GM19043 (cell line): ENCODE measurements at regions not wholly inside any gene's neighbourhood (a gene's known extent, or its start where the extent isn't known, plus 50 kb on each side); places are given as distances from the start of the nearest gene placed in this dataset.

Experiments used
- ATAC-seq: cut with Tn5 transposase; IDR thresholded peaks from one replicate; pipeline ENCODE4 v1.9.1; 2021; ENCODE audit warnings: low read depth; ENCODE audit not compliant: unreplicated experiment

DNA sequence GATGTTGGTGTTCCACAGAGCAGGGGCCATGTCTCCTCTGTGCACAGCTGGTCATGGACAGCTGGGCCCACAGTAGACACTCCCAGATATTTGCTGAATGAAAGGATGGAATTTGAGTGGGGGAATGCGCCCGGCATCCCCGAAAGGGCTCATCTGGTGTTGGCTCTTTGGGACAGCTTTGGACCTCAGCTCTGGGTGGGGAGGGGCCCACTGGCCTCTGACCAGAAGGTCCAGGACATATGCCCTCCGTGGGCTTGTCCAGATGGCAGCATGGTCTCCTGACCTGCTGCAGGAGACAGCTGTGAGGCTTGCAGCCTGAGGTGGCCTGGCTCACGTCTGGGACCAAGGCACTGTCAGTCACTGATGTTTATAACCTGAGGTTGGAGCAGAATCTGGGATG lies 160.4 kb upstream of the AJAP1 start:
- ATAC-seq = no peak

DNA sequence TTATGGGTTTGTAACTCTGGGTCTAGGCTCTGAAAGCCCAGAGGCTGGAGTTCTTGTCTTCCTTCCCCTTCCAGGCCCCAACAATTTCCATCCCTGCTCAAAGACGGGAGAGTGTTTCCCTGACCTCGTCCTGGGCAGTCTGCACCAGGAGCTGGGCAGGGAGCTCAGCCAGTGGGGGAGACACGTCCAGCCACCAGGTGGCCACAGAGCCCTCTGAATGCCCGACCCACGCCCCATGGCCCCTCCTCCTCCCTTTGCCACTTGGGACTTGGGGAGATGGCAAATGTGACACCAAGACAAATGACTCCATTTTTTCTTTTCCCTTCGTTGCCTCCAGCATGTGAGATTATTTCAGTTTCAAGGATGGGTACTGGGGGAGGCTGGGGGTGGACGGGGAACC lies 159.9 kb upstream of the AJAP1 start:
- no peak for ATAC-seq

DNA sequence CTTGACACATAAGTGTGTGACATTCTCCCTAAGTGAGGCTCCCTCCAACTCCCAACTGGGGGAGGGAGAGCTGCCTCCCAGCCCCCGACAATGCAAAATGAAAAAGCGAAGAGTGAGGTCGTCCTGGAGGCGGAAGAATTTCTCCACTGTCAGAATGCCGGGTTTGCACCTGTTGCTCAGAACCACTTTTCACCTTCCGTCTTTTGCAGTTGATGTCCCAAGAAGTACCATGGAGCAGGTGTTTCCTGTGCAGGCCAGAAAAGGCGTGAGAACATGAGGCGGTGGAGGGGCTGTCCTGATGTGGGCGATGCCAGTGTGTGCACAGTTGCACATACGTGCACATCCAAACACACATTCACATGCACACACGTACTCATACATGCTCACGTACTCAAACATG lies 158.6 kb upstream of the AJAP1 start:
- no peak for ATAC-seq

DNA sequence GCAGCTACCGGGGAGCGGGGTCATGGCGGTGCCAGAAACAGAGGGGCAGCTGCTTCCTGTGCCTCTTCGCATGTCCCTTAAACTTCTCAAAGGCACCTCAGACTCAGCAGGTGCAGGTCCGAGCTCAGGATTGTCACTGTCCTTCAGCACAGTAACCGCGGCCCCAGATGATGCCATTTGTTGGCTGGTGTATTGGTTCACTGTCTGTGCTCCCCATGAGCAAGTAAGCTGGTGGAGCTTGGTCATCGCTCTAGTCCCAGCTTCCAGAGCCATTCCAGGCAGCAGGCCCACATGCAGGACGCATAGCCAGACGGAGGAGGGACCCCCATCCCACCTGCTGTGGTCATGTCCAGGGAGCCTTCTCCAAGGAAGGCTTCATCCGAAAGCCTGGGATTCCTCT lies 154.0 kb upstream of the AJAP1 start:
- ATAC-seq = no peak

DNA sequence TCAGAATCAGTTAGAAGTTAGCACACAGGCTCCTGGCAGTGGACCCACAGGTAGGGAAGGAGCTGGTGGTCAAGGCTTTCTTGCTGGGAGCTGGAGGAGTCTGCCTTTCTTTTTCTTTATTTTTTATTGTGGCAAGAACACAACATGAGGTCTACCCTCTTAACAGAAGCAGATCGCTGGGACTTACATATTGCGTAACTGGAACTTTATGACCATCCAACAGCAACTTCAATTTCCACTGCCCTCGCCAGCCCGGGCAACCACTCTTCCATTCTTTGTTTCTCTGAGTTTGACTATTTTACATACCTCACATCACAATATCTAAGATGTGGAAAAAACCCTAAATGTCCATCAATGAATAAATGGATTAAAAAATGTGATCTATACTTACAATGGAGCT lies 147.8 kb upstream of the AJAP1 start:
- ATAC-seq = no peak

DNA sequence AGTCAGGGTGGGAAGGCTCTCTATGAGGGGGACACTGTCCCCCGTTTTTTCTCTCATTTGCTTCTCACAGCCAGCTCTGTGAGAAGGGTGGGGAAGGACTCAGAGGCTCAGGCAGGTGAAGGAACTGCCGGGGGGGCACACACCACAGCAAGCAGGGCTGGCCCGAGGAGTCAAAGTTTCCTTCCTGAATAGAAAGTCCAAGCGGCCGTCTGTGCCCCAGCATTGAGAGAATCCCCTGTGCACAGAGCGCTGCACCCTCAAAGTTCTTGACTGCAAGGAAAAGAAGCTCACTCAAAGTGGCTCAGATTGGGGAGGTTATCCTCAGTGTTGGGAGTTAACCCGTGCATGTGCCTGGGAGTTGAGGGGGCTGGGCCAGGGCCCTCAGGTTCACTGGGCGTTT lies 145.2 kb upstream of the AJAP1 start:
- ATAC-seq = no peak

DNA sequence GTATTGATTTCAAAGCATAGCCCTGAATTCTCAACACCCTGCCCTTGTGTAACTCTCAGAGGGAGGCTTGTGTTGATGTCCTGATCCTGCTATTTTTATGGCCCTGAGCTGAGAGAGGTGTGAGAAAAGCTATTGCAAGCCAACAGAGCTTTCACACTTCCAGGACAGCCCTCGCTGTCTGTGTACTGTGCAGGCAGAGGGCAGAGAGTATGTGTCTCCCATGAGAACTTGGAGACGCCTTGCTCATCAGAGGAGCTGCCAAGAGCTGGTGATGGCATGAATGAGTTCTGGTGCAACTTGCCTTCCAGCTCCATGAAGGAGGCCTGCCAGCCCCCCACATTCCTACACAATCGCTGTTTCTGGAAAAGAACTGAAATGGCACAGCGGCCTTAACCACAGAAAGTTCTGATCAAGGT lies 144.1 kb upstream of the AJAP1 start:
- ATAC-seq = no peak

DNA sequence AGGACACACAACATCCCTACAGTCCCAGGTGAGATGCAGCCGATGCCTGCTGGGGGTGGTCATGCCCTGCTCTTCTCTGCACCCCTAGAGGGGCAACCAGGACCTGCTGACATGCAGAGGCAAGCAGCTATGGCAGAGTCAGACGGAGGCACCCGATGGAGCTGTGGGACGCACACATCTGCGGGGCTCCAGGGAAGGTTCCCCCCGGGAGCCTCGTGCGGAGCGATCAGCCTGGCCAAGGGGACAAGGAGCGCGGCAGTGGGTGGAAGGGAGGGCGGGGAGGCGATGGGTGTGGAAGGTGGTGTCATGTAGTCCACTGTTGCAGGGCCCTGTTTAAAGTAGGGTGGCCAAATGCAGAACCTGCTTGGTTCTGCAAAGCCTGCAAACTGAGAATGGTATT lies 143.0 kb upstream of the AJAP1 start:
- no peak for ATAC-seq

DNA sequence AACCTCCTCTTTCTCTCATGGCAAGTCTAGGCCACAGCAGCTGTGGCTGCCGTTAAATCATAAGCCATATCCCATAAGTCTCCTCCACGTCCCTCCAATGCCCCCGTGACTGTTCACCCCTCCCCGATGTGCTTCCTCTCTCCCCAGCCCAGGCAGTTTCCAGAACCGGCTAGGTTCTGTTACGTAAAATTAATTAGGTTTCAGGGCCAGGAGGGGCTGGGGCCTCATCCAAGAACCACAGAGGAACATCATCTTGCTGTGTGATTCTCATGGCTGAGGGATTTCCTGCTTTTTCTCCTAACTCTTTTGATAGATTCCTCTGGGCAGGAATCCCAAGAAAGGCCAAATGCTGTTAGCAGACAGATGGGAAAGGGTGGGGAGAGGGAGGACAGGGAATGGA lies 141.8 kb upstream of the AJAP1 start:
- no peak for ATAC-seq

DNA sequence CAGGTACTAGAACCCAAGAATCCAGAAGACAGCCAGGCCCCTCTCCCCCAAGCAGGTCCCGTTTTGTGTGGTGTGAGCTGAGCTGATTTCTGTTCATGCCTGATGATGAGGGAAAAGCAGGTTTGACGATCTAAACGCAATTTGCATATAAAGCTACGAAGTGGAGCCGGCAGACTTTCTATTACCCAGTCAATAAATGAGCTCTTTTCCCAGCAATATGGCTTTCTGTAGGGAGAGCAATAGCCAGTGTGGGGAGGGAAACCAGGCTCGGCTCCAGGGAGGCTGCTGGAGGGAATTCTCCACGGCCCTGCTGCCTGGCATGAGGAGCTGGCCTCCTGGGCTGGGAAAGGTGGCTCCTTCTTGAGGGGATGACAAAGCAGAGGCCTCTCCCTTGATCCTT lies 140.7 kb upstream of the AJAP1 start:
- ATAC-seq = no peak

DNA sequence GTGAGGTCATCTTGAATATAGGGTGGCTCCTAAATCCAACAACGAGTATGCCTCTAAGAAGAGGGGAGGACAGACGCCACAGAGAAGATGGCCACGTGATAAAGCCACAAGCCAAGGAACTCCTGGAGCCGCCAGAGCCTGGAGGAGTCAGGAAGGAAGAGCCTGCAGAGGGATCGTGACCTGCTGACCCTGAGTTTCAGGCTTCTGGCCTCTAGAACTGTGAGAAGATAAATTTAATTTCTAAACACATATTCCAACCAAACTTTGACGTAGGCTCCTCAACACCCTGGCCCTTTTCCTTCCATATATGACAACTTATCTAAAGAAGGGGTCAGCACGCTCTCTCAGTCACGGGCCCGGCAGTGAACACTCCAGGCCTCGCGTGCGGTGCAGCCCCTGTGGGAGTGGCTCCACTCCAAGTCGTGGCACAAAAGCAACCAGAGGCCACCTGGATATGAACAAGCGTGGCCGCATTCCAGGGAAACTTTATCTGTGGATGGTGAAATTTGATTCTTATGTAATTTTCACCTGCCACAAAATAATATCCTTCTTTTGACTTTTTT lies 138.6 kb upstream of the AJAP1 start:
- ATAC-seq = no peak

DNA sequence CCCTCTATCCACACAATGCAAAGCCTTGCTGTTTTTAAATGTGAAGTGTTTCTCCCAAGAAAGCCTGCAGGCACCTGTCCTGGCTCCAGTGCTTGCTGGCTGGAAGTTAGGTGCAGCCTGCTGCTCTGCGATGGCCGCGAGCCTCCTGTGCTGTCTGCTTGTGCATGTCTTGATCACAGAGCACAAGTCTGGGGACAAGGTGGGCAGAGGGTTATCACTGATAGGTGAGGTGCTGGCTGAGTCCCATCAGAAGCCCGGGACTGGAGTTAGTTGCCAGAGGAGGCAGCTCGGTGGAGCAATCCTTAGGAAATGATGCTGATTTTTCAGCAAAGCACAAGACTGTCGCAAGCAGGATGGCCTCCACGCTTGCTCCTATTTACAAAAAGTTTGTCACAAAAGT lies 137.8 kb upstream of the AJAP1 start:
- ATAC-seq = no peak

DNA sequence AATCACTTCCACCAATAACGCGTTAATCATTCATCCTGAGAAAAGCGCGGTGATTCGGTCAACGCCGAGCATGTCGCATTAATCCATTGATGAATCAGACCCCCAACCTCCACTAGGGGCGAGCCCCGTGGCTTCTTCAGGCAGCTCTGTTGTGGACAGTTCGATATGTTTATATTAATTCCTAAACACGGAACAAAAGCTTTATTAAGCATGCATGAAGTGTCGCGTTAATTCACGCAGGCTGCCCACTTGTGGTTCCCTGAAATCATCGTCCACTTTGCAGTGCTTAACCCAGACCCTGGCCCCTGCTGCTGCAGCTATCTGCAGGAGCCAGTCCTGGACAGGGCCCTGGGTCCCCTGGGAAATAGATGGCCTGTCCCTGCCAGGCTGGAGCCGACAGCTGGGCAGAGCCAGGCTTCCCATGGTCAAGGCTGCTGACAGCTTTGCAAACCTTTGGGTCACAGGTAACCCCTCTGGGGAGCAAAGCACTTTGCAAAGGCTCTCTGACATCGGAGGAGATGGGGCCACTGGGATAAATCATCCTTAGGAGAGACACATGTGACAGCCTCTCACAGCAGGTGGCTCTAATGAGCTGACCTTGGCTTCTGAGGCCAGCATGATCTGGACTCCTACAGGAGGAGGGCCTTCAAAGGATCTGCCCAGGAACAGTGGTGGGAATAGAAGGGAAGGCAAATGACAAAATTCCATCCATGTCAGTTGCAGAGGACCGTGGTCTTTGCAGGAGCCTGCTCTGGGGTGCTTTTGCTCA lies 137.0 kb upstream of the AJAP1 start:
- no peak for ATAC-seq

DNA sequence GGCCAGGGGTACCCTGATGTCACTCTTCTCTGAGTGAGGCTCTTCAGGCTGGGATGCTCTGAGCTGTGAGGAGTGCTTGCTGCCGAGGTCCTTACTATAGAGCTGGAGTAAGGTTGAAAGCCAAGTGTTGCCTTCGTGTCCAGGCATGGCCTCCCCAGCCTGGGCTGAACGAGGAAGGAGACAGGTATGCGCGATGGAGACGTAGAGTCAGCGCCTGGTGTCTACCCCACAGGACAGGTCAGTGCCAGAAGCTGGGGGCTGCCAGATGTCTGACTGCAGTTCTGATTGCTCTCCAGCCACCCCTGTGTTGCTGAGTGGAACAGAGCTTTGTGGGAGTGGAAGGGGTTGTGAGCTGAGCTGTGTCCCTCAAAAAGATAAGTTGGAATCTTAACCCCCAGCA lies 135.8 kb upstream of the AJAP1 start:
- ATAC-seq = no peak

DNA sequence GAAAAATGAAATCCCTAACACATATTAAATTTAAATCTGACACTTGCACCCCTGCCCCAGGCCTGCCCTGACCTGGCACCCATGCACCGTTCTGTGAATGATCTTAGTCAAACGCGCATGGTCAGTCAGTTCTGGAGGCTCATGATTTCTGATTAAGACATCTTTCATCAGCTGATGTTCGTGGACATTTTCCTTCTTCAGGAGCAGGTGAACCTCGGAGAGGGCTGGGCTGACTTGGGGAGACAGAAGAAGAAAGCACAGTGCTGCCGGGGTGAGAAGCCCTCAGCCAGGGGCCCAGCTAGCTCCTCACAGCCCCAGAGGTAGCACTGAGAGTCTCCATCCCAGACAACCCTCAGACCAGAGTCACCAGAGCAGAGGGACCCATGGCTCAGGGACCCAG lies 134.5 kb upstream of the AJAP1 start:
- no peak for ATAC-seq

DNA sequence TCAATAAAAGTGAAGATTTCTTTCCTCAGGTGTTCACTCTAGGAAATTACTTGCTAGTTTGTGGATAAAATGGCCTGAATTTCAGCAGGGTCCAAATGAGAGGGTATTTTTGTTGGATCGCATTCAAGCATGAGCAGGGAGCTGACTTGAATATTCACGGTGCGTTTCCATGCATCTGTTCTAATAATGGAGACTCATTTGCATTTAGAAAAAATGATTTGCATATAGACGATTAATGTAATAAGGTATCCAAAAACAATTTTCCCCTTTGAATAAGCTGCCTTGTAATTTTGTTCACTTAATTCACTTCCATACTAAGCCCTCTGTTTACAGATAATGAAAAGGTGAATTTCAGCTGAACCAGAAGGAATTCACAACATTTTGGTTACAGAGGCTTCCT lies 130.9 kb upstream of the AJAP1 start:
- ATAC-seq = no peak

DNA sequence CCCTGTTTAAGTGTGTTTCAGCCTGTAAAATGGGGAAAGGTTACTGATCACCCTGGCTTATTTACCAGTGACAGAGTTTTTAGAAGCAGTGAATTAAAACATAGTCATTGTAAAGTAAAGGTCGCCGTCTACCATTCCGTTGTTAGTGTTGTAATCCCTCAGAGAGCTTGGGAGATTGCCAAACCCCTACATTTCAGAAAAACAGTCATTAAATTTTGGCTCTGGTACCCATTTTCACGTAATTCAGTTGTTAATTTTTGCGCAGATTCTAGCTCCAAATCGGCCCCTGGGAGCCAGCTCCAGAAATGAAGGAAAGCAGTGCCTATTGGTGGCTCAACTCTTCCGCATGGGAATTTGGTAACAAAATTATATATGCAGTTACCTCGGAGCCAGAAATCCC lies 127.7 kb upstream of the AJAP1 start:
- no peak for ATAC-seq

DNA sequence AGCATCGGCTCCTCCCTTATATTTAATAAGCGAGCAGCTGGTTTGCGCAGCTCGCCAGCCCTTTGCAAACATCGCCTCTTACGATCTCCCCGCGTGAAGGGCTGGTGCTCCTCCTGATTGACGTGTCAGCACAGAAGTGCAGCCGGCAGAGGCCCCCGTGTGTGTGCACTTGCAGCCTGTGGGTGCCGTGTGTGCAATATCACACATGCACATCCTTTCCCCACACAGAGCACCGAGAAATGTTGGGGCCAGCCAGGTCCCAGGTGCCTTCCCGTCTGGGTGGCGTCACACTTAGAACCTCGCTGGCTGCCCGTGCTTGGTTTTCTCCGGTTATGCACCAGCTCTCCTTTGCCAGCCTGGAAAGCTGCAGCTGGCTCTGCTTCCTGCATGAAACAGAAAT lies 126.6 kb upstream of the AJAP1 start:
- no peak for ATAC-seq

DNA sequence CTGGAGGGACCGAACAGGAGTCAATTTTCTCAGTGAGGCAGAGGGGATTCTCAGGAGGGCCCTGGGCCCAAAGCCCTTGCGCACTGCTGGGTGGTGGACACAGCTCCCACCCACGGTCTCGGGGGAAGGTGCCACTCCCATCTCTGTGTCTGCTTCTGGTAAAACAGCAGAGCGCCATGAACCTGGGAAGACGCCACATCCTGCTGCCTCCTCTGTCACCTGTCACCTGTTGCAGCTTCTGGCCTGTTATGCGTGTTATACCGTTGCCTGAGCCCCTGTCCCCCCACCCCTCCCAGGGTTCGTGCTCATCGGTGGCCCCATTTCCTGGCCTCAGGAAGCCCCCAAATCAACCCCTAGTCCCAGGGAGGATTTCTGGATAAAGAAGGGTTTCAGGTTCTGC lies 125.8 kb upstream of the AJAP1 start:
- no peak for ATAC-seq

DNA sequence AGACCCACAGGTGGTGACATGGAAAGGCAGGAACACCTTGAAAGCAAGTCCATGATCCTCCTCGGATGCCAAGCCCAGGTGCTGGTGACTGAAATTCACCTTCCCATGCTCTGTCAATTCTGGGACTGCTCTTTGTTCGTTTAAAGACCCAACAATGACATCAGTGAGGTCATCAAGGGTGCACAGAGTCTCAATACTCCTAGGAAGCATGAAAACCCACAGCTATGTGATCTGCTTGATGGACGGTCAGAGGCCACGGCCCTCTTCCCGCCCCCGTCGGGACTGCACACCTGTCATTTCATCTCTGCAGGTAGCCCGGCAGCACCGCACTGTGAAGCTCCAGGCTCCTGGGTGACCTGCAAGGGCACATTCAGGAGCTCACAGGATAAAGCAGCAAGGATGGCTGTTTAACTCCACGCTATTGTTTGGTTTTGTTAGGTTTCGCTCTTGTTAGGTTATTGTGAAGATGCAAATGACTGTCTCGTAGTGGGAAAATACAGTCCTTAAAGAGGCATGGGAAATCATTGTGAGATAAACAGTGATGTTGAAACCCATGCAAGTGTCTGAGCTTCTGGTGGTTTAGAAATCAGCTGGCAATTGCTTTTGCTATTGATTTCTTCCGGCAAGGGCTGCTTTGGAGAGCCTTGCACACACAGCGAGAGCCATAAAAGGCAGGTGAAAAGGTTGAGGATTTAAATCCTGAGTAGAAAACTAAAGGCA lies 124.8 kb upstream of the AJAP1 start:
- ATAC-seq = no peak

DNA sequence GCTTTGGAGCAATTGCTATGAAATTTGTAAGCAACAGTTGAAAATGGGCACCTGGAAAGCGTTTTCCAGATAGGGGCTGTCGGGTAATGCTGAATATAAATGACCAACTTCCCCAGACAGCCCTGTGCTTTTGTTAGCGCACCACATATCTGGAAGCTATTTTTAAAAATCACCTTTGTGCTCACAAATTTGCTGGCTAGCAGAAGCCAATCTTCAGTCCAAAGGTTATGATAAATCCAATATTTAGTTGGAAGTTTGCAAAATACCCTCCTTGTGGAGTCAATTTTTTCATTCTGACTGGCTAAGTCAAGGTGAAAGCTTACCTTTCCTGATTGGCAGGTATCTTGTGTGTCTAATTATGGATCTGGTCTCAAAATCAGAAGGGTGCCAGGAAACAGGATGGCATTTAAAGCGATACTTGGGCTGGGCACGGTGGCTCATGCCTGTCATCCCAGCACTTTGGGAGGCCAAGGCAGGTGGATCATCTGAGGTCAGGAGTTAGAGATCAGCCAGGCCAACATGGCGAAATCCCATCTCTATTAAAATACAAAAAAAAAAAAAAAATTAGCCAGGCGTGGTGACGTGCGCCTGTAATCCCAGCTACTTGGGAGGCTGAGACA lies 124.1 kb upstream of the AJAP1 start:
- no peak for ATAC-seq

DNA sequence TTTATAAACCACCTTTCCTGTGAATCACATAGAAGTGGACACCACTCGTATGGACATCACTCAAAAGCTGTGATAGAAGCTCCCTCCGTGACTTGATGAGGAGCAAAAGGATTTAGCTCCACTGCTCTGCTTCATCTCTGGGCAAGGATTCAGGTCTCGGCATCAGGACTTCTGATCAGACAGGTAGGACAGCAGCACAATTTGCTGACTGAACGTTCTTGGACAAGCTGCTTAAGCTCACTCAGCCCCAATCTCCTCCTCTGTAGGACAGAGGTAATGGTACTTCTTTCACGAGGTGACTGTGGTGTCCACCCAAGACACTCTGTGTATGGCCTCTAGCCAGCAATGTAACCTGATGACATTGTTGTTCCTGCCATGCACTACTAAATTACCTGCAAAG lies 122.6 kb upstream of the AJAP1 start:
- ATAC-seq = no peak
